Brain pericyte (primary cell): ENCODE measurements at regions not wholly inside any gene's neighbourhood (a gene's known extent, or its start where the extent isn't known, plus 50 kb on each side); places are given as distances from the start of the nearest gene placed in this dataset.
A peak's percentile ranks its signal among the peaks of the same experiment; 100 is the strongest.
"Not testable (repeated sequence)": the region's sequence is repeated elsewhere in the genome, so short reads cannot be mapped to it uniquely, and the experiment has no call there.

Experiments
- DNase-seq: peaks from one replicate; pipeline ENCODE4 v3.0.0-alpha.2; 2012; ENCODE audit warnings: low read depth, low spot score

DNA sequence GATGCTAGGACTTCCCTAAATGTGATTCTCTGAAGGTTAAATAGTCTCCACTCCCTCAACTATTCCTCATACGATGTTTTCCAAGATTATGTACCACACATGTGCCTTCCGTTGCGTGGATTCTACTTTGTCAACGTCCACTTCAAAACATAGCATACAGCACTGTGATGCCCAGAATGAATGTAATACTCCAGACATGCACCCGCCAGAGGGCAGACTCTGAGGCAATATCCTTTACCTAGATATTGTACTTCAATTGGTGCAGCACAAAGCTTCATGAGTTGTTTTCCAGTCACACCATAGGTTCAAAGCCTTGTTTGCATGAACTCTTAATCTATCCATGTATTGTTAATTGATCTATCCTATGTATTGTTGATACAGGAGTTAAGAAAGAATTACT, 201.0 kb upstream of the NABP1 start:
- DNase-seq, result no peak

DNA sequence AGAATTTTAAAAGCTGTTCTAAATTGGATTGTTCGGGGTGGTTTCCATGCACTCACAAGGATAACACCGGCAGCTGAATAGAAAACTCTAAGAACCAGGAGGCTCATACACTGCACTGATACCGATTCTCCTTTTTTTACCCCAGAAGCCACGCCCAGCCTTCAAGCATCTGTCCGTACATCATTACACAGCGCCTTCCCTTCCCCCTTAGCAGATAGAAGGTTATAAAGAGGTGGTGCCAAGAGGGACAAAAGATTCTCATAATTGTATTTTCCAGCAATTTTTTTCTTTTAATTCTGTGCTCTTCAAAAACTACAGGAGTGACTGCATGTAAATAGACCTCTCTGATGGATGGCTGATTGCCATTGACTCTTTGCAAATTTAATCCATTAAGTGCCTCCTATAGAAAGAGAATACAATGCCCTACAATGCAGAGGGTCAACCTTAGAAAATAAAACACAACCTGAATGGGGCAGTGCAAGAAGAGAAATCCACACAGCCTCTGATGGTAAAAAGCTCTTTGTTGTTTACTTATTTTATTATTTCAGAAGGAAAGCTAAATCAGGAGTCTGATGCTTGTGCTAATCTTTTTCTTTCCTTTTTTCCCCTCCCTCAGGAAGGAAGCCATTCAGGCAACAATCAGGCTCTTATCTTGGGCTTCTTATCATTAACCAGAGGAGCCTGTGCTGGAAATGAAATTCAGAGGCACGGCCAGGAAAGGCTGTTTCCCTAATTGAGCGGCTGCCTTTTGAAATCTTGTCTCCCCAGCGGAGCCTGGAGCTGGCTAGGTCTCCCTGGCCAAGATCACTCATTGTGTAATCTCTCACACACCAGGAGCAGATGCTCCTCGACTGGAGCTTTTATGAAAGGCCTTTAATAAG, 198.9 kb upstream of the NABP1 start:
- DNase-seq, result no peak

DNA sequence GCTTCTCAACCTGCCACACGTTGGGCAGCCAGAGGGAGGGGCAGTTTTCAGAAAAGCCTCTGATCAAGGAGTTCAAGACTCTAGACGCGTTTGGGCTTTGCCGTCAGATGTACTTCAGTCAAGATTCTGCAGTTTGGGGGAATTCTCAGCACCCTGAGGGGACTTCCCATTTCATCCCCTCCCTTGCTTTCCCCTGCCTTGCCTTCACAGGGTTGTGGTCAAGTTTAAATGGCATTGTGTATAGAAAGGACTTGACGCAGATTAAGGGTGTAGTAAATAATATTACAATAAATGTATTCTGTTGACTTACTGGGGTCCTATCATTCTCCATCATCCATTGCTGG, 198.3 kb upstream of the NABP1 start:
- DNase-seq, result no peak

DNA sequence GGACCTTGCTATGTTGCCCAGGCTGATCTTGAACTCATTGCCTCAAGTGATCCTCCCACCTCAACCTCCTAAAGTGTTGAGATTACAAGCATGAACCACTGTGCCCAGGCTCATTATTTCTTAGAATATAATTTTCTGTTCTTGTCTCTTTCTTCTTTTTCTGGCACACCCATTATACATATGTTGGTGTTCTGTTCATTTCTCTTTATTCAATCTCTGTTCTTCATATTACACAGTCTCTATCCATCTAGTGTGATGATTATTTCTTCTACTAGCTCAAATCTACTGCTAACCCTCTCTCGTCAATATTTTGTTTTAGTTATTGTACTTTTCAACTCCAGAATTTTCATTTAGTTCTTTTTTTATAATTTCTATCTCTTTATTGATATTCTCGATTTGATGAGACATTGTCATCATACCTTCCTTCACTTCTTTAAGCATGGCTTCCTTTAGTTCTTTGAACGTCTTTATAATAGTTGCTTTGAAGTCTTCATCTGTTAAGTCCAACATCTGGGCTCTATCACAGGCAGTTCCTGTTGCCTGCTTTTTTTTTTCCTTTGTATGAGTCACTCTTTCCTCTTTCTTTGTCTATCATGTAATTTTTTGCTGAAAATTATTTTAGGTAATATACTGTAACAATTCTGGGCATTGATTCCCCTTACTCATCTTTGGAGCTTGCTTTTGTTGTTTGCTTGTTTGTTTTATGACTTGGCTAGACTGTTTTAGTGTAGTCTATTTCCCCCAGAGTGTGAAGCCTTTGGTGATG, 196.4 kb upstream of the NABP1 start:
- DNase-seq, result no peak

DNA sequence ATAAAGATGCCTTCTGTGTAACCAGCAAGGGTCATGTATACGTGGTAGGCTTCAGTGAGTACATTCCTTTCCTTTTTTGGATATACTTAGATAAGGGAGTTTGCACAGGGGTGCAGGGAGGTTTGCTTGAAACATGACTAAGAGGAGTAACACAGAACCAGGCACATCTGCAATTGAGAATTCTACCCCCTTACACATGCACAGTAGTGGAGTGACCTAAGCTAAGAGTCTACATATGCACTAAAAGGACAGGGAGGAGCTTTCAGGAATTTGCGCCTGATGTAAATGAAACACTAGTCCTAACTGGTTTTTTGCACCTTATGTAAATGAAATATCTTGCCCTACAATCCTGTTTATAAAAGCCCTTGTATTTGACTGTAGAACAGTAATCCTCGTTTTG, 194.8 kb upstream of the NABP1 start:
- no peak for DNase-seq

DNA sequence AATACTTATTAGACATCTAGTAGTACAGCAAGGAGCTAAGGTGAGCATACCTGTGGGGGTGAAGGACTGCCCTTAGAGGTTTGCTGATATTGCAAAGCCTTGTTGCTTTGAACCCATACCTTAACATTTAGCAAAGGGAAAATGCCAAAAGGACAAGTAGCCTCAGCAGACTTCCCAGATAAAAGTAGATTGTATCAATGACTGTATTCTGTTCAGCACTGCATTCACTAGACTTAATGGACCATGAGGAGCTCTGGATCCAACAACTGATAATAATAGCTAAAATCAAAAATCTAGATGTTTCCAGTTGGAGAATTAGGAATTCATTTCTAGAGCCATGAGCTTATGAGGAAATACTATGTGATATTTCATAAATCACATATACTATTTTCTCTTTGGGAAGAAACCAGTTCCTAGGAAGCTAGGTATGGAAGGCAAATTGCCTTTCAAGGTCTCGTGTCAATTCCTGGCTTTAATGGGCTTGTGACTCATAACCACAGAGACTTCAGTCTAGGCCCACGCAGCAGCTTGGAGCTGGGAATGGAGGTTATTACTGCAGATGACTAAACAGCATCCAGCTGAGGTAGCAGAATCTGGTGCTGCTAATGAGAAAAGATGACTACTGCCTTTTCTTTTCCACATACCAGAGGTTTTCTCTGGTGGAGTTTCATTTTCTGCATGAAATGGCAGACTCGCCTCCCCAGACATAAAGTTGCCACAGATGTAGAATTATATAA, 191.2 kb upstream of the NABP1 start:
- DNase-seq, result peak; percentile 60

DNA sequence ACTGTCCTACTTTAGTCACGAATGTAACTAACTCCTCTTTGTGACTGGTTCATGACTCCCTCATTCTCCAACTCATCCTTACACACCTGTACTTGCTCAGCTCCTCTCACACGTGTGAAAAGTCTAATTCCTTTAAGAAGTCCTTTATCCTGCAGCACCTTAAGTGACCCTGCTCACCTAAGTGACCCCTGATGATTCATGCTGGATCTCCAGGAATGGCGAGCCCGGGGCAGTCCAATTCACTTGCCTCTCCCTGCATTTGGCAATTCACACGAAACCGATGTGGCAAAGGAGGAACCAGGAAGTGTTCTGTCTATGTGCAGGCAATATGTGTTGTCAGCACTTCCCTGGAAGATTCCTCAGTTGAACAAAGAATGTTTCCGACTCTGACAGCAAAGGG, 189.8 kb upstream of the NABP1 start:
- DNase-seq, result no peak

DNA sequence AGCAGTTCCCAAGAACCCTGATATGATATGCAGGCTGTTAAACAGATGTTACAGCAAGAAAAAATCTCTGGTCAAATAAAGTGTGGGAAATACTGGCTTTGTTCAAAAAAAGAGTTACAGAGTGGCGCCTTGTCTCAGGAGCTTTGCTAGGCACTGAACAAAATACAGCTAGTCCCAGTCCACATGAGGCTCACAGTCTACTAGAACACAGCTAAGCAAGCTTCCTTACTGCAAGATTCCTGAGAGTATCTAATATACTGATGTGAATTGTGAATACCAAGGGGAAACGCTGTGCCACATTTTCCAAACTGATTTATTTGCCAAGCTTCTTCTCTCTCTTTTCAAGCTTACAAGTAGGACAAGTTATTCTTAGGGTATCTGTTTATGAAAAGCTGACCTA, 188.8 kb upstream of the NABP1 start:
- no peak for DNase-seq

DNA sequence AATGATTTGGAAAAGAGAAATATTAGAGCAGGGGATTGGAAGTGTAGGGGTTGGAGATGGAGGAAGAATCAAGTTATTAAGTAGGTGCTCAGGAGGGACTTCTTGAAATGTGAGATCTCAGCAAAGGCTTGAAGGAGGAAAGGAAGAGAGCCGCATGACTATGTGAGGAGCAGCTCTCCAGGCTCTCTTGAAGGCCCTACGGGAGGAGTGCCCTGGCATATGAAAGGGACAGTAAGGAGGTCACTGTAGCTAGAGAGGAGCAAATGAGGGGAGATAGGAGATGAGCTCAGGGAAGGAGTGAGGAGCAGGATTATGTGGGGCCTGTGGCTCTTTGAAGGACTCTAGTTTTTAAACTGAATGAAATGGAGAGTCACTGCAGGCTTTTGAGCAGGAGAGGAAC, 181.1 kb upstream of the NABP1 start:
- no peak for DNase-seq

DNA sequence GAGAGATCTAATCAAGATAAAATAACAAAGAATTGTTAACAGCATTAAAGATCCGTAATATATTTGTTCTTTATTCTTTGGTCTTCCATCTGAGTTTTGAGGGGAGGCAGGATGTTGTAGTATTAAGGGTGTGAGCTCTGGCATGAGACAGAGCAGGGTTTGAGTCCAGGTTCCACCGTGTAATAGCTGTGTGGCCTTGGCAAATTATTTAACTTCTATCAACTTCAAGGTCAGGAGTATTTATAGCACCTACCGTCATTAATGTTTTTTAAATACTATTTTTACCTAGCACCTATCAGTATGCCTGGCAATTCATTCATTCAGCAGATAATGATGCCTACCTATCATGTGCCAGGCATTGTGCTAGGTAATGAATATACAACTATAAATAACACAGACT, 180.1 kb upstream of the NABP1 start:
- DNase-seq, result no peak

DNA sequence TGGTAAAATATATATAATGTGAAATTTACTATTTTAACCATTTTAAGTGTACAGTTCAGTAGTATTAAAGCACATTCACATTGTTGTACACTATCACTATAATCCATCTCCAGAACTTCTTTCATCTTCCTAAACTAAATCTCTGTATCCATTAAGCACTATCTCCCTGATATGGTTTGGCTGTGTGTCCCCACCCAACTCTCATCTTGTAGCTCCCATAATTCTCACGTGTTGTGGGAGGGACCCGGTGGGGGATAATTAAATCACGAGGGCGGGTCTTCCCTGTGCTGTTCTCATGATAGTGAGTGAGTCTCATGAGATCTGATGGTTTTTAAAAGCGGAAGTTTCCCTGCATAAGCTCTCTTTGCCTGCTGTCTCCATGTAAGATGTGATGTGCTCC, 178.9 kb upstream of the NABP1 start:
- no peak for DNase-seq

DNA sequence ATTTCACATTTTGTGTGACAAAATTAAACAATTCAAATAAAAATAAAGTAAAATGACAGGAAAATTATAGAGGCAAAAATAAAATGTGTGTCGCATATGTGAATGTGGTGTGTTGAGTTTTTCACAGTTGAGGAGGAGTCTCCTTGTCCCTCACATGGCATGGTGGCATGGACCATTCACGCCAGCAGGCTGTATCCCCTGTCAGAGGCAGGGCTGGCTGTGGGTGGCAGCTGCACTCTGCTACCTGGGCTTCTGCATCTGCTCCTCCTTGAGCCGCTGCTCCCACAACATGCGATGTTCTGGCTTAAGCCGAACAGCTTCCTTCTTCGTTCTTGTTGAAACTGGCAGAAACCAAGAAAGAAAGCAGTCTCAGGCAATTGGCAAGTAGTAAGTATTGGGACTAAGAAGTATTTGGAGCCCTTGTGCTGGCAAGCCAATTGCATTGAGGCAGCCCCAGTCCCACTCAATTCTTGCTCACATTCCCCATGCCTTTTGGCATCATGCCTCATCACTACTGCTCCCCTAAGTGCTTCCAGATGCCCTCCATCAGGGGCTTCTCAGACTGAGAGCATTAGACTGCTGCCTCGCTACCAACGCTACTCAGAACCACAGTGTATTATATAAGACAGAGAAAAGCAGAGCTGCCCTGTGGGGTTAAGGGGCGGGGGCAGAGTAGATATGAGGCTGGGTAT, 177.9 kb upstream of the NABP1 start:
- peak; percentile 51 for DNase-seq

DNA sequence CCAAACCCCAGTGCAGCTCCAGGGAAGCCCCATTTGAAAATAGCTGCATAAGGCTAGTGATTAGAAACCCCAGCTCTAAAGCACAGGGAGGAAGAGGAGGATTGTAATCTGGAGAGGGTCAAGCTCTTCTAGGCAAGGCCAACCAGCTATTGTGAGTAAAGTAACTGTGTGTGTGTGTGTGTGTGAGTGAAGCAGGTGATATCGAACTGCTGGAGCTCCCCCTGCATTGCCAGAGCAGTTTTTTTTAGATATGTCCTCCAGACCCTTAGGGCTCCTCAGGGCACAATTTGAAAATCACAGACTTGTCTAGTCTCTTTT, 177.4 kb upstream of the NABP1 start:
- DNase-seq, result no peak

DNA sequence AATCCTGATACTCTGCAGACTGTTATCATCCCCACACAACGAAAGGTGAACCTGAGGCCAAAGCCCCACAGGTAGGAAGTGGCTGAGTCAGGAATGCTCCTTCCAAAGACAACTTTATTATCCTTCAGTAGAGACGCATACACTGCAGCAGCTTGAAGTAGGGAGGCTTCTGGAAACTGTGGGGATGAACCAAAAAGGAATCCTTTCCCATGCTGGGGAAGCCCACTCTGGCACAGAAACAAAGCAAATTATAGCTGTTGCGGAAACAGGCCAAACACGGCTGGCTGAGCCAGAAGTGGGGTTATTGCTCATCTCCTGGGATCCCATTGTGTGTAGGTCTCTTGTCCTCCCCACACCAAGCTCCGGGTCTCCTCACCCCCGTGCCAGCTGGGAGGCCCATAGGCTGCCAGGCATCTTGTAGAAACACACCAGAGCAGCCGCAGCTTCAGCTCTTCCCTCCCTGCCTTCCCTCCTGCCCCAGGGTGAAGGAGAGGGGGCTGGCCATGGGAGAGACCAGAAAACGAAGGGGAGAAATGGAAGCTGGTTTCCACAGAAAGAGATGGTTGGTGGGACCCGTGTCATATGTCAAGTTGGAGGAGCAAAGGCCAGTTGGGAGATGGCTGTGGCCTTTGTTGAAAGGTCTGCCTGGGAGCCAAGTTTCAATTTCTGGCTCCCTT, 176.9 kb upstream of the NABP1 start:
- no peak for DNase-seq

DNA sequence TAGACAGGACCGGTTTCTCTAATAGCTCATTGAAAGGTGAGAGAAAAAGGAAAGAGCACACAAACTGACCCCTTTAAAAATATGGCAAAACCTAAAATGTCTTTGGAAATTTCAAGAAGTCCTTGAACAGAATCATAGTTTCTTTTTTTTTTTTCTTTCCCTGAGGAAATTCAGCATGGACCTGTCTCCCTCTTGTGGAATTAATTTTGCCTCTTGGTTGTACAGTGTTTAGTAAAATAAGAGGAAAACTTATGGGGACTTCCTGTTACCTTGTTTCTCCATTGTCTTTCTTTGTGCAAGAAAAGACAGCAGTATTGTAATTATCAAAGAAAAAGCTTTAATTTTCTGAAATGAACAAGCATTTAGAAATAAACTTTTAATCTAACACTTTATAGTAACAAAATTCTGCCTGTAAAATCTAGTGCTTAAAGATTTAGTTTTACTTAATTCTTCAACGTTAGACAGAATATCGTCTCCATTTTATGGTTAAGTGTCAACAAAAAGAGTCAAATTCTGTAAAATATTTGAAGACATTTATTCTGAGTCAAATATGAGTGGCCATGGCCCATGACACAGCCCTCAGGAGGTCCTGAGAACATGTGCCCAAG, 176.3 kb upstream of the NABP1 start:
- DNase-seq, result no peak

DNA sequence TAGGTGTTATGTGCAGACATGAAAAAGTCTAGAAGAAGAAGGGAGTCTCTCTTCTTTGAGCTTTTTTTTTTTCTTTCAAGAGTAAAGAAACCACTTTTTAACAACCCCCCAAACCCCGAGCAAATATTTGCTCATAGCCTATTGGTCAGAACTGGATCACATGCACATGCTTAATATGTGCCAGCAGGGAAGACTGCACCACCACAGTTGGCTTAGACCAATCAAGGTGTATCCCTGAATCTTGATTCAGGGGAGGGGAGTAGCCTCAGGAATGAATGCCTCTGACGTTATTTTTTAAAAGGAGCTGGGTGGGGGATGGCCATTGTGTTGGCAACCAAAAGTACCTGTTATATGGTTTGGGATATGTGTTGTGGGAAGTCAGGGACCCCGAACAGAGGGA, 171.4 kb upstream of the NABP1 start:
- no peak for DNase-seq

DNA sequence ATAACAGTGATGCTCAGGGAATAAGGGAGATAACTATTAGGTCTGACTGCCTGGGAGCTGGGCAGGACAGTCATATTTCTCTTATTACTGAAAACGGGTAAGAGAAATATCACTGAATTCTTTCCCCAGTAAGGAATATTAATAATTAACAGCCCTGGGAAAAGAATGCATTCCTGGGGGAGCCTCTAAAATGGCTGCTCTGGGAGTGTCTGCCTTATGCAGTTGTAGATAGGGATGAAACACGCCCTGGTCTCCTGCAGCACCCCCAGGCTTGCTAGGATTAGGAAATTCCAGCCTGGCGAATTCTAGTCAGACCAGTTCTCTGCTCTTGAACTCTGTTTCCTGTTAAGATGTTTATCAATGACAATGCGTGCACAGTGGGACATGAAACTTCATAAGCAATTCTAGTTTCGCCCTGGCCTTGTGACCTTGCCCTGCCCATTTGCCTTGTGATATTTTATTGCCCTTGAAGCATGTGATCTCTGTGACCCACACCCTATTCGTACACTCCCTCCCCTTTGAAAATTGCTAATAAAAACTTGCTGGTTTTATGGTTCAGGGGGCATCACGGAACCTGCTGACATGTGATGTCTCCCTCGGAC, 170.6 kb upstream of the NABP1 start:
- DNase-seq, result not testable (repeated sequence)

DNA sequence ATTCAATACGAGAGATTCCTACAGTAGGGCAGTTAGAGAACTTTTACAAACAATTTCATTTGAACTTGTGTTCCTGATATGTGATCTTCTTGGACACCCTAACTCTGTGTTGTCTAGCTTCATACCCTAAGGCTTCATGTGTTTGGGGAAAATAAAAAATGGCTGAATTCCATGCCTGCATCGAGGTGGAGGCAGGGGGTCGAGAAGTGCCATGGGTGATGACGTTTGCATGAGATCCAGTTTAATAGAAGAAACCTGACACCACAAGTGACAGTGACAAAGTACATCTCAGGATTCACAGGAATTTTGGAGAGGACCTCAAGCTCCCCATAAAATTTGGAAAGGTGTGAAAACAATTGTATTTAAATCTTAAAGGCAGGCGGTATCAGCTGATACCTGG, 169.2 kb upstream of the NABP1 start:
- no peak for DNase-seq

DNA sequence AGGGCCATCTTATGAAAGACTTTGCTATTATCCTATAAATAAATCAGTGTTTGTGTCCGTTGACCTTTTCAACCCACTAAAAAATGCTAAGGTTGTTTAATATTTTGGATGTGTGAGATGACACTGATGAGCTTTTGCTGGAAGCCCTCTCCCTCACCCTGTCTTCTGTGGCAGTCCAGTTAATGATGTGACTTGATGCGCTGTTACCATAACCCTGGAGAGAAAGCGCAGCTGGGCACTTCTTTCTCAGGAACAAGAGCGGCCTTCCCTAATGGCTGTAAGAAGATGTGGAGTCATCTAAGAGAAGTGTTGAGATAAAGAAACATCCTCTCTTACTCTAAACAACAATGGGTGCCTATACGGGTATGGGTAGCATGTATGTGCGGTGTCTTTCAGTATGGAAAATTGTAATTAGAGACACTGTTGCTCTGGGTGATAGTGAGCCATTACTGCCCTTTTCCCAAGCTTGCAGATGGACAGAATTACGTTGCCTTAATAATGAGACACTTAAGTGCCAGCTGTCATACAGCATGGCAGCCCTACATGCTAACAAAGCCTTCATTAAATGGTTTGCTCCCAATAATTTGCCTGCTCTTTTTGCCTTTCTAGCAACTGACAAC, 165.6 kb upstream of the NABP1 start:
- DNase-seq, result no peak

DNA sequence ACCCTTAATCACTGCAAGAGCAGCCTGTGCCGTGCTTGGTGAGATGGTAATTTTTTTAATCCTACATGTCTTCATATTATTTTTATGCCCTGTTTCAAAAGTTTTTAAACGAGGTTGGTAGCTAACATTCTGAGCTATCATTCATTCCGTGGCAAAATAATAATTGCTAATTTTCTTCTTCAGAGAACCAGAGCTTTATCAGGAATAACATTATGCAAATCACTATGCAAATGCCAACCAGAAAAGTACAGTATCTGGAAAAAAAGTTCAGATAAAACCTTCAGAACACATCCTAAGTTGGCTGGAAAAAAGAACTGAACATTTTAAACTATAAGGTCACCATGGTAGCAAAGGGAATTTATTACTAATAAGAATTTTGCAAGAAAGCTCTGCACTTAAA, 165.1 kb upstream of the NABP1 start:
- DNase-seq, result no peak
